NCI-H748 (cell line): ENCODE measurements at regions not wholly inside any gene's neighbourhood (a gene's known extent, or its start where the extent isn't known, plus 50 kb on each side); places are given as distances from the start of the nearest gene placed in this dataset.
"Not testable (repeated sequence)": the region's sequence is repeated elsewhere in the genome, so short reads cannot be mapped to it uniquely, and the experiment has no call there.

ENCODE experiments used
- DNase-seq: peaks from one replicate; lab custom pipeline; 2025; ENCODE audit not compliant: unreplicated experiment; lab: John Stamatoyannopoulos, UW

GRCh38 chr9:94472063-94472462 lies 82.8 kb upstream of the PCAT7 start:
- not testable (repeated sequence) for DNase-seq

GRCh38 chr9:94472806-94473360 lies 82.0 kb upstream of the PCAT7 start:
- DNase-seq, result no peak

GRCh38 chr9:94478755-94479730 lies 75.8 kb upstream of the PCAT7 start:
- no peak for DNase-seq

GRCh38 chr9:94479757-94480156 lies 75.1 kb upstream of the PCAT7 start:
- no peak for DNase-seq

- DNase-seq, result no peak
These were observed 74.7 kb upstream of the PCAT7 start for GRCh38 chr9:94480205-94480604.

- no peak for DNase-seq
These were observed 72.8 kb upstream of the PCAT7 start for GRCh38 chr9:94482110-94482509.

- no peak for DNase-seq
These were observed 64.4 kb upstream of the PCAT7 start for GRCh38 chr9:94490465-94490864.

- not testable (repeated sequence) for DNase-seq
These were observed 62.8 kb upstream of the PCAT7 start for GRCh38 chr9:94492125-94492524.

GRCh38 chr9:94498801-94499453 lies 56.0 kb upstream of the PCAT7 start:
- no peak for DNase-seq

- no peak for DNase-seq
These were observed 50.5 kb upstream of the PCAT7 start for GRCh38 chr9:94504358-94504757.
